ENCODE measurements at regions not wholly inside any gene's neighbourhood (a gene's known extent, or its start where the extent isn't known, plus 50 kb on each side); places are given as distances from the start of the nearest gene placed in this dataset.

DNA sequence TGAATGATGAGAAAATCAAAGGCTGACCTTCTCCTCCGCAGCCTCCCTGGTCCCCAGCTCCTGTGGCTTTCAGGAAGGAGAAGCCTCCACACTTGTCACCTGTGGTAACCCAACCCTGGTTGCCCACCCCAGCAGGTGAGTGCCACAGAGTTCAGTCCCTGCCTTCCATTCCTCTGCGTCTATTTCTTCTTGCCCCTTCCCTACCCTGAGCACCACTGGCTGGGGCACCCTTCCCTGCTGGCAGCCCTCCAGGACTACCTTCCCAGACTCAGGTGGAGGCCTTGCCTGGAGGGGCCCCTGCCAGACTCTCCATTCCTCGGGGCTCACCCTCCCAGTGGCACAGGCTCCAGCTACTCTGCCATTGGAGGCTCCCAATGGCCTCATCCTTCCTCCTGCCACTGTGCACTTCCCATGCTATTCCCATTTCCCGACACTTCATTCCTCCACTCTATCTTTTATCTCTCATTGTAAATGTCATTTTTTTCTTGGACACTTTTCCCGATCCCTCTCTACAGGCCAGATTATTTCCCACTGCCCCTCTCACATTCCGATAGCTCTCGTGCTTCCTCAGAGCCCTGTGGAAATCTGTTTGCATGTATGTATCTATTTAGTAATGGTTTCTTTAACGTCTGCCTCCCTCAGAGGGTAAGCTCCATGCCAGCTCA lies 90.6 kb upstream of the PCBD1 start:
- Mint-ChIP-seq H3K9me3 (peaks cover 8% of the 10 kb centered on the region), H3K4me1 (peaks cover 11% of the 10 kb centered on the region), H3K27me3 (ENCODE audit: low read depth) (peaks cover 32% of the 10 kb centered on the region), H3K4me3 (no peak overlapping the region), H3K27ac (no peak overlapping the region), H3K36me3 (no peaks in the 10 kb centered on the region)
- DNase-seq (ENCODE audit: low spot score in 2 of 2, unreplicated experiment in 2 of 2) = no peak
- TF ChIP-seq CTCF (IDR thresholded peaks at IDR 0.05; ENCODE audit: unreplicated experiment) = no peak

GRCh38 chr10:70980687-70981086 lies 92.3 kb upstream of the PCBD1 start:
- DNase-seq (ENCODE audit: low spot score in 2 of 2, unreplicated experiment in 2 of 2) = no peak
- no peaks in the 10 kb centered on the region for H3K36me3 Mint-ChIP-seq
- H3K27me3 Mint-ChIP-seq (ENCODE audit: low read depth) = peaks cover 19% of the 10 kb centered on the region
- no peak overlapping the region for H3K4me3 Mint-ChIP-seq
- H3K4me1 Mint-ChIP-seq = peaks cover 18% of the 10 kb centered on the region
- H3K9me3 Mint-ChIP-seq = peaks cover 5% of the 10 kb centered on the region
- no peak for TF ChIP-seq CTCF (IDR thresholded peaks at IDR 0.05; ENCODE audit: unreplicated experiment)
- no peak overlapping the region for H3K27ac Mint-ChIP-seq

- Mint-ChIP-seq H3K4me1 (peaks cover 24% of the 10 kb centered on the region), H3K27ac (no peak overlapping the region), H3K27me3 (ENCODE audit: low read depth) (peaks cover 14% of the 10 kb centered on the region), H3K4me3 (no peak overlapping the region), H3K9me3 (no peaks in the 10 kb centered on the region), H3K36me3 (no peaks in the 10 kb centered on the region)
- no peak for DNase-seq (ENCODE audit: low spot score in 2 of 2, unreplicated experiment in 2 of 2)
- TF ChIP-seq CTCF (IDR thresholded peaks at IDR 0.05; ENCODE audit: unreplicated experiment) = no peak
Observed at GRCh38 chr10:70981171-70981836, 92.9 kb upstream of the PCBD1 start.

- Mint-ChIP-seq H3K27me3 (ENCODE audit: low read depth) (peaks cover 10% of the 10 kb centered on the region), H3K9me3 (no peaks in the 10 kb centered on the region), H3K36me3 (no peaks in the 10 kb centered on the region), H3K4me1 (peaks cover 25% of the 10 kb centered on the region), H3K27ac (peak overlapping the region; percentile 43), H3K4me3 (no peak overlapping the region)
- DNase-seq (ENCODE audit: low spot score in 2 of 2, unreplicated experiment in 2 of 2) = no peak
- no peak for TF ChIP-seq CTCF (IDR thresholded peaks at IDR 0.05; ENCODE audit: unreplicated experiment)
Observed at GRCh38 chr10:70981936-70982335, 93.6 kb upstream of the PCBD1 start.

- peaks cover 10% of the 10 kb centered on the region for H3K27me3 Mint-ChIP-seq (ENCODE audit: low read depth)
- no peak for DNase-seq (ENCODE audit: low spot score in 2 of 2, unreplicated experiment in 2 of 2)
- H3K27ac Mint-ChIP-seq = peak overlapping the region; percentile 43
- no peak for TF ChIP-seq CTCF (IDR thresholded peaks at IDR 0.05; ENCODE audit: unreplicated experiment)
- H3K9me3 Mint-ChIP-seq = no peaks in the 10 kb centered on the region
- no peaks in the 10 kb centered on the region for H3K36me3 Mint-ChIP-seq
- peaks cover 25% of the 10 kb centered on the region for H3K4me1 Mint-ChIP-seq
- no peak overlapping the region for H3K4me3 Mint-ChIP-seq
Observed at GRCh38 chr10:70982443-70982842, 94.1 kb upstream of the PCBD1 start.

All from mesothelial cell of epicardium (in vitro differentiated cells).